ENCODE measurements at regions not wholly inside any gene's neighbourhood (a gene's known extent, or its start where the extent isn't known, plus 50 kb on each side); places are given as distances from the start of the nearest gene placed in this dataset.

GRCh38 chr14:98826618-98827017, 445.4 kb downstream of the BCL11B start:
- no peak for DNase-seq (ENCODE audit: low spot score)
- in situ Hi-C loops (cut with MboI; ENCODE audit: low sequenced_read_pairs, unreplicated experiment), result no loop called here
- TF ChIP-seq CTCF (IDR thresholded peaks at IDR 0.05; ENCODE audit: borderline replicate concordance, control extremely low read depth, extremely low read depth, insufficient read depth, missing control alignments), result no peak

- in situ Hi-C loops (cut with MboI; ENCODE audit: low sequenced_read_pairs, unreplicated experiment), result no loop called here
- no peak for DNase-seq (ENCODE audit: low spot score)
- no peak for TF ChIP-seq CTCF (IDR thresholded peaks at IDR 0.05; ENCODE audit: borderline replicate concordance, control extremely low read depth, extremely low read depth, insufficient read depth, missing control alignments)
Observed at GRCh38 chr14:98834119-98834518, 437.9 kb downstream of the BCL11B start.

GRCh38 chr14:98835051-98835824, 436.8 kb downstream of the BCL11B start:
- no peak for DNase-seq (ENCODE audit: low spot score)
- TF ChIP-seq CTCF (IDR thresholded peaks at IDR 0.05; ENCODE audit: borderline replicate concordance, control extremely low read depth, extremely low read depth, insufficient read depth, missing control alignments), result no peak
- in situ Hi-C loops (cut with MboI; ENCODE audit: low sequenced_read_pairs, unreplicated experiment), result no loop called here

GRCh38 chr14:98835825-98836100, 436.2 kb downstream of the BCL11B start:
- TF ChIP-seq CTCF (IDR thresholded peaks at IDR 0.05; ENCODE audit: borderline replicate concordance, control extremely low read depth, extremely low read depth, insufficient read depth, missing control alignments), result no peak
- DNase-seq (ENCODE audit: low spot score), result no peak
- in situ Hi-C loops (cut with MboI; ENCODE audit: low sequenced_read_pairs, unreplicated experiment), result no loop called here

- no peak for TF ChIP-seq CTCF (IDR thresholded peaks at IDR 0.05; ENCODE audit: borderline replicate concordance, control extremely low read depth, extremely low read depth, insufficient read depth, missing control alignments)
- no peak for DNase-seq (ENCODE audit: low spot score)
- in situ Hi-C loops (cut with MboI; ENCODE audit: low sequenced_read_pairs, unreplicated experiment), result no loop called here
Observed at GRCh38 chr14:98840091-98840490, 431.9 kb downstream of the BCL11B start.

GRCh38 chr14:98840511-98840910, 431.5 kb downstream of the BCL11B start:
- no peak for TF ChIP-seq CTCF (IDR thresholded peaks at IDR 0.05; ENCODE audit: borderline replicate concordance, control extremely low read depth, extremely low read depth, insufficient read depth, missing control alignments)
- in situ Hi-C loops (cut with MboI; ENCODE audit: low sequenced_read_pairs, unreplicated experiment), result no loop called here
- DNase-seq (ENCODE audit: low spot score), result no peak
